ENCODE measurements at regions not wholly inside any gene's neighbourhood (a gene's known extent, or its start where the extent isn't known, plus 50 kb on each side); places are given as distances from the start of the nearest gene placed in this dataset.

- TF ChIP-seq ZNF513 (tag by site-specific recombination; IDR thresholded peaks at IDR 0.05) (no peak), ZNF138 (tag by site-specific recombination; IDR thresholded peaks at IDR 0.05; ENCODE audit: borderline replicate concordance) (no peak), ZBTB7A (tag by site-specific recombination; IDR thresholded peaks at IDR 0.05; ENCODE audit: low read depth) (no peak), EGR2 (tag by site-specific recombination; IDR thresholded peaks at IDR 0.05; ENCODE audit: low read depth) (no peak), KLF7 (tag by site-specific recombination; IDR thresholded peaks at IDR 0.05; ENCODE audit: borderline replicate concordance) (no peak), ZNF548 (tag by site-specific recombination; IDR thresholded peaks at IDR 0.05) (no peak), ZNF785 (tag by site-specific recombination; IDR thresholded peaks at IDR 0.05) (no peak), BCL11A (tag by site-specific recombination; IDR thresholded peaks at IDR 0.05; ENCODE audit: low read depth) (no peak), ZNF747 (tag by site-specific recombination; IDR thresholded peaks at IDR 0.05) (no peak)
- TF ChIP-seq, protein P1, sequence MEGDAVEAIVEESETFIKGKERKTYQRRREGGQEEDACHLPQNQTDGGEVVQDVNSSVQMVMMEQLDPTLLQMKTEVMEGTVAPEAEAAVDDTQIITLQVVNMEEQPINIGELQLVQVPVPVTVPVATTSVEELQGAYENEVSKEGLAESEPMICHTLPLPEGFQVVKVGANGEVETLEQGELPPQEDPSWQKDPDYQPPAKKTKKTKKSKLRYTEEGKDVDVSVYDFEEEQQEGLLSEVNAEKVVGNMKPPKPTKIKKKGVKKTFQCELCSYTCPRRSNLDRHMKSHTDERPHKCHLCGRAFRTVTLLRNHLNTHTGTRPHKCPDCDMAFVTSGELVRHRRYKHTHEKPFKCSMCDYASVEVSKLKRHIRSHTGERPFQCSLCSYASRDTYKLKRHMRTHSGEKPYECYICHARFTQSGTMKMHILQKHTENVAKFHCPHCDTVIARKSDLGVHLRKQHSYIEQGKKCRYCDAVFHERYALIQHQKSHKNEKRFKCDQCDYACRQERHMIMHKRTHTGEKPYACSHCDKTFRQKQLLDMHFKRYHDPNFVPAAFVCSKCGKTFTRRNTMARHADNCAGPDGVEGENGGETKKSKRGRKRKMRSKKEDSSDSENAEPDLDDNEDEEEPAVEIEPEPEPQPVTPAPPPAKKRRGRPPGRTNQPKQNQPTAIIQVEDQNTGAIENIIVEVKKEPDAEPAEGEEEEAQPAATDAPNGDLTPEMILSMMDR (tag by site-specific recombination; IDR thresholded peaks at IDR 0.05) = no peak
- TF ChIP-seq, protein P2, sequence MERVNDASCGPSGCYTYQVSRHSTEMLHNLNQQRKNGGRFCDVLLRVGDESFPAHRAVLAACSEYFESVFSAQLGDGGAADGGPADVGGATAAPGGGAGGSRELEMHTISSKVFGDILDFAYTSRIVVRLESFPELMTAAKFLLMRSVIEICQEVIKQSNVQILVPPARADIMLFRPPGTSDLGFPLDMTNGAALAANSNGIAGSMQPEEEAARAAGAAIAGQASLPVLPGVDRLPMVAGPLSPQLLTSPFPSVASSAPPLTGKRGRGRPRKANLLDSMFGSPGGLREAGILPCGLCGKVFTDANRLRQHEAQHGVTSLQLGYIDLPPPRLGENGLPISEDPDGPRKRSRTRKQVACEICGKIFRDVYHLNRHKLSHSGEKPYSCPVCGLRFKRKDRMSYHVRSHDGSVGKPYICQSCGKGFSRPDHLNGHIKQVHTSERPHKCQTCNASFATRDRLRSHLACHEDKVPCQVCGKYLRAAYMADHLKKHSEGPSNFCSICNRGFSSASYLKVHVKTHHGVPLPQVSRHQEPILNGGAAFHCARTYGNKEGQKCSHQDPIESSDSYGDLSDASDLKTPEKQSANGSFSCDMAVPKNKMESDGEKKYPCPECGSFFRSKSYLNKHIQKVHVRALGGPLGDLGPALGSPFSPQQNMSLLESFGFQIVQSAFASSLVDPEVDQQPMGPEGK (tag by site-specific recombination; IDR thresholded peaks at IDR 0.05) = no peak
Observed at GRCh38 chr9:108709126-108709525, 146.7 kb downstream of the ACTL7B start.
